ENCODE measurements at regions not wholly inside any gene's neighbourhood (a gene's known extent, or its start where the extent isn't known, plus 50 kb on each side); places are given as distances from the start of the nearest gene placed in this dataset.

- TF ChIP-seq ARNT (IDR thresholded peaks at IDR 0.05) (no peak), TARDBP (IDR thresholded peaks at IDR 0.05) (no peak), SP1 (IDR thresholded peaks at IDR 0.05) (no peak), NFRKB (IDR thresholded peaks at IDR 0.05) (no peak), FOXK2 (IDR thresholded peaks at IDR 0.05) (no peak), FOXA1 (IDR thresholded peaks at IDR 0.05) (no peak), FOXM1 (IDR thresholded peaks at IDR 0.05; ENCODE audit: borderline replicate concordance) (no peak), BHLHE40 (IDR thresholded peaks at IDR 0.05; ENCODE audit: borderline replicate concordance) (no peak), ELF4 (IDR thresholded peaks at IDR 0.05) (no peak), PKNOX1 (IDR thresholded peaks at IDR 0.05) (no peak), SUZ12 (IDR thresholded peaks at IDR 0.05) (no peak), LEF1 (IDR thresholded peaks at IDR 0.05; ENCODE audit: borderline replicate concordance) (no peak), CTBP1 (IDR thresholded peaks at IDR 0.05; ENCODE audit: borderline replicate concordance) (no peak), ZNF384 (IDR thresholded peaks at IDR 0.05) (no peak)
Observed at GRCh38 chr15:35302334-35302733, 217.2 kb upstream of the NANOGP8 start.

Measured in HEK293T (cell line).